ENCODE measurements at regions not wholly inside any gene's neighbourhood (a gene's known extent, or its start where the extent isn't known, plus 50 kb on each side); places are given as distances from the start of the nearest gene placed in this dataset.
"Not testable (repeated sequence)": the region's sequence is repeated elsewhere in the genome, so short reads cannot be mapped to it uniquely, and the experiment has no call there.

GRCh38 chr9:65421486-65421885 is 136.5 kb upstream of the FOXD4L5 start:
- not testable (repeated sequence) for TF ChIP-seq CTCF (conservative IDR thresholded peaks at IDR 0.05; ENCODE audit: low read length); EZH2phosphoT487 (IDR thresholded peaks at IDR 0.05; ENCODE audit: borderline replicate concordance)
